ENCODE measurements at regions not wholly inside any gene's neighbourhood (a gene's known extent, or its start where the extent isn't known, plus 50 kb on each side); places are given as distances from the start of the nearest gene placed in this dataset.

- Histone ChIP-seq H3K36me3 (ENCODE audit: insufficient read depth) (no peaks in the 10 kb centered on the region), H3K27me3 (ENCODE audit: insufficient read depth, low read depth) (no peaks in the 10 kb centered on the region), H3K4me3 (IDR thresholded peaks at IDR 0.05; ENCODE audit: insufficient read depth, low read depth, low read length) (no peak overlapping the region), H4K20me1 (ENCODE audit: insufficient read depth) (no peaks in the 10 kb centered on the region), H3K79me2 (ENCODE audit: insufficient read depth, low read depth) (no peaks in the 10 kb centered on the region), H2AFZ (ENCODE audit: low read depth) (no peak overlapping the region), H3K27ac (no peak overlapping the region), H3K4me1 (ENCODE audit: low read depth, poor library complexity, severe bottlenecking) (no peaks in the 10 kb centered on the region), H3K4me2 (no peak overlapping the region), H3K9ac (no peak overlapping the region)
- TF ChIP-seq, protein P1, sequence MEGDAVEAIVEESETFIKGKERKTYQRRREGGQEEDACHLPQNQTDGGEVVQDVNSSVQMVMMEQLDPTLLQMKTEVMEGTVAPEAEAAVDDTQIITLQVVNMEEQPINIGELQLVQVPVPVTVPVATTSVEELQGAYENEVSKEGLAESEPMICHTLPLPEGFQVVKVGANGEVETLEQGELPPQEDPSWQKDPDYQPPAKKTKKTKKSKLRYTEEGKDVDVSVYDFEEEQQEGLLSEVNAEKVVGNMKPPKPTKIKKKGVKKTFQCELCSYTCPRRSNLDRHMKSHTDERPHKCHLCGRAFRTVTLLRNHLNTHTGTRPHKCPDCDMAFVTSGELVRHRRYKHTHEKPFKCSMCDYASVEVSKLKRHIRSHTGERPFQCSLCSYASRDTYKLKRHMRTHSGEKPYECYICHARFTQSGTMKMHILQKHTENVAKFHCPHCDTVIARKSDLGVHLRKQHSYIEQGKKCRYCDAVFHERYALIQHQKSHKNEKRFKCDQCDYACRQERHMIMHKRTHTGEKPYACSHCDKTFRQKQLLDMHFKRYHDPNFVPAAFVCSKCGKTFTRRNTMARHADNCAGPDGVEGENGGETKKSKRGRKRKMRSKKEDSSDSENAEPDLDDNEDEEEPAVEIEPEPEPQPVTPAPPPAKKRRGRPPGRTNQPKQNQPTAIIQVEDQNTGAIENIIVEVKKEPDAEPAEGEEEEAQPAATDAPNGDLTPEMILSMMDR (conservative IDR thresholded peaks at IDR 0.05; ENCODE audit: low read depth, low read length) = no peak
These were observed 244.9 kb upstream of the EMCN start for GRCh38 chr4:100762738-100763137.

GRCh38 chr4:100754751-100755150, 236.9 kb upstream of the EMCN start:
- Histone ChIP-seq H3K4me1 (ENCODE audit: low read depth, poor library complexity, severe bottlenecking) (no peaks in the 10 kb centered on the region), H3K4me2 (no peak overlapping the region), H3K27ac (no peak overlapping the region)

DNA sequence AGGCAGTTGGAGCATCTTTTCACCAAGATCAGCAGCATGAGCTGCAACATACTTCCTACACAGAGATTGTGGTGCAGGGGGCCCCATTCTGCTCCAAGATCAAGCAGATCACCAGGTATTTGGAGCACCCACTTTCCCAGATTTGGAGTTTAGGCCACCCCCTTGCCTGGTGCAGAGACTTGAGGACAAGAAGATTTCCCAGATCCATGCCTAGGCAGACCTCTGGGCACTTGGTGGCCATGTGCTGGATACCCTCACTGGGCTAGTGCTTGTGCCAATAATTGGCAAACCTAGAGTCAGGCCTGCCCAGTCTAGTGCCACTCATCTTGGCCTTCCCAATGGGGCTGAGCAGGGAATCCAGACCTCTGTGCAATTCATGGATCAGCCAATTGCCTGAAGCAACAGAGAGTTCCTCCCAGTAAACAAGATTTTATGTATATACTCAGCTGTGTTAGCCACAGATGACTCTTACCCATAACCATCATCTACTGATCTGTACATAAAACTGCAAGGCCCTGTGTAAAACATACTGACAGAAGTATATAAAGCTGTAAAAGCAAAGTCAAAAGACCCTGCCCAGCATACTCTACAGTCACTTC, 228.4 kb upstream of the EMCN start:
- TF ChIP-seq, protein P1 (conservative IDR thresholded peaks at IDR 0.05; ENCODE audit: low read depth, low read length) = no peak
- H2AFZ ChIP-seq (ENCODE audit: low read depth) = no peak overlapping the region
- no peak overlapping the region for H3K27ac ChIP-seq

More at GRCh38 chr4:100754751-100755150, 236.9 kb upstream of the EMCN start:
- H3K36me3 ChIP-seq (ENCODE audit: insufficient read depth) = no peaks in the 10 kb centered on the region
- TF ChIP-seq, protein P1 (conservative IDR thresholded peaks at IDR 0.05; ENCODE audit: low read depth, low read length) = no peak
- no peak overlapping the region for H3K9ac ChIP-seq
- no peaks in the 10 kb centered on the region for H3K79me2 ChIP-seq (ENCODE audit: insufficient read depth, low read depth)
- no peaks in the 10 kb centered on the region for H4K20me1 ChIP-seq (ENCODE audit: insufficient read depth)
- H3K4me3 ChIP-seq (IDR thresholded peaks at IDR 0.05; ENCODE audit: insufficient read depth, low read depth, low read length) = no peak overlapping the region
- H2AFZ ChIP-seq (ENCODE audit: low read depth) = no peak overlapping the region
- H3K27me3 ChIP-seq (ENCODE audit: insufficient read depth, low read depth) = no peaks in the 10 kb centered on the region

DNA sequence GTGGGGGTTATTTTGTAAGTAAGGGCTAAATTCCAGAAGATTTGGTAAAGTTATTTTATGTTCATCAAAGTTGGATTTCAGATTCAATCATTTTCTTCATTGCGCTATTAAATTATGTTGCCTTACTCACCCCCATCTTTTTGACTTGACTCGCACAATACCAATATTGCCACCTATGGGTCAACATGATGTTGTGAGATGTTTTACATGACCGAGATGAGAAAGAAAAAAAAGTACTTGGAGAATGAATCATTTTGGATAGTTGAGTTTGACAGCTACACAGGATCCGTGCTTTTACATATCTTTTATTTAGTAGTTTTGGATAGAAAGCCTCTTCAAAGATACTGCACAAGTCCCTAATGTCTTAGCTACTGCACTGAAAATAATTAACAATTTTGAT, 224.2 kb upstream of the EMCN start:
- Histone ChIP-seq H4K20me1 (ENCODE audit: insufficient read depth) (no peaks in the 10 kb centered on the region), H3K79me2 (ENCODE audit: insufficient read depth, low read depth) (no peaks in the 10 kb centered on the region)

More for the DNA sequence above, 228.4 kb upstream of the EMCN start:
- Histone ChIP-seq H3K9ac (no peak overlapping the region), H3K79me2 (ENCODE audit: insufficient read depth, low read depth) (no peaks in the 10 kb centered on the region), H3K4me2 (no peak overlapping the region), H4K20me1 (ENCODE audit: insufficient read depth) (no peaks in the 10 kb centered on the region), H3K27me3 (ENCODE audit: insufficient read depth, low read depth) (no peaks in the 10 kb centered on the region), H3K4me1 (ENCODE audit: low read depth, poor library complexity, severe bottlenecking) (no peaks in the 10 kb centered on the region), H3K4me3 (IDR thresholded peaks at IDR 0.05; ENCODE audit: insufficient read depth, low read depth, low read length) (no peak overlapping the region), H3K36me3 (ENCODE audit: insufficient read depth) (no peaks in the 10 kb centered on the region)

More for the DNA sequence above, 224.2 kb upstream of the EMCN start:
- Histone ChIP-seq H3K36me3 (ENCODE audit: insufficient read depth) (no peaks in the 10 kb centered on the region), H3K27me3 (ENCODE audit: insufficient read depth, low read depth) (no peaks in the 10 kb centered on the region), H2AFZ (ENCODE audit: low read depth) (no peak overlapping the region), H3K27ac (no peak overlapping the region), H3K4me2 (no peak overlapping the region), H3K4me3 (IDR thresholded peaks at IDR 0.05; ENCODE audit: insufficient read depth, low read depth, low read length) (no peak overlapping the region), H3K4me1 (ENCODE audit: low read depth, poor library complexity, severe bottlenecking) (peaks cover under 1% of the 10 kb centered on the region), H3K9ac (no peak overlapping the region)
- TF ChIP-seq, protein P1 (conservative IDR thresholded peaks at IDR 0.05; ENCODE audit: low read depth, low read length) = no peak

Data from KMS-11 (cell line).